WTC11 (cell line): ENCODE measurements at regions not wholly inside any gene's neighbourhood (a gene's known extent, or its start where the extent isn't known, plus 50 kb on each side); places are given as distances from the start of the nearest gene placed in this dataset.

Experiments used
- CREM ChIP-seq: sonication (generic); formaldehyde crosslinking; IDR thresholded peaks from 2 replicates; pipeline ENCODE4 v1.8.1; 2022; ENCODE audit warnings: mild to moderate bottlenecking, missing genetic modification reagents, moderate library complexity
- ELF4 ChIP-seq: sonication (generic); formaldehyde crosslinking; IDR thresholded peaks from 2 replicates; pipeline ENCODE4 v1.8.1; 2022; ENCODE audit warnings: low read depth, mild to moderate bottlenecking, moderate library complexity, missing genetic modification reagents
- IRF2 ChIP-seq: sonication (generic); formaldehyde crosslinking; IDR thresholded peaks from 2 replicates; pipeline ENCODE4 v1.8.0; 2022; ENCODE audit warnings: low read depth, missing genetic modification reagents, borderline replicate concordance
- NFE2L1 ChIP-seq: sonication (generic); formaldehyde crosslinking; IDR thresholded peaks from 2 replicates; pipeline ENCODE4 v1.8.1; 2023; ENCODE audit warnings: missing genetic modification reagents
- TEAD4 ChIP-seq: sonication (generic); formaldehyde crosslinking; IDR thresholded peaks from 2 replicates; pipeline ENCODE4 v1.8.0; 2022; ENCODE audit warnings: mild to moderate bottlenecking, missing genetic modification reagents
- ZNF263 ChIP-seq: sonication (generic); formaldehyde crosslinking; IDR thresholded peaks from 2 replicates; pipeline ENCODE4 v1.8.1; 2022; ENCODE audit warnings: low read depth, mild to moderate bottlenecking, moderate library complexity, missing genetic modification reagents
- TF ChIP-seq, protein P1 (sequence below): fragments of 200-600 bp; IDR thresholded peaks from 2 replicates; pipeline ENCODE4 v1.8.0; 2022; ENCODE audit warnings: antibody characterized with exemption
- TF ChIP-seq, protein P2 (sequence below): sonication (generic); formaldehyde crosslinking; IDR thresholded peaks from 2 replicates; pipeline ENCODE4 v1.8.0; 2022; ENCODE audit warnings: missing genetic modification reagents
- TF ChIP-seq, protein P3 (sequence below): sonication (generic); formaldehyde crosslinking; conservative IDR thresholded peaks from 2 replicates; pipeline ENCODE4 v1.8.1; 2023; ENCODE audit warnings: mild to moderate bottlenecking, low read depth, missing genetic modification reagents, moderate library complexity
- TF ChIP-seq, protein P4 (sequence below): sonication (generic); formaldehyde crosslinking; IDR thresholded peaks from 2 replicates; pipeline ENCODE4 v1.8.0; 2022; ENCODE audit warnings: mild to moderate bottlenecking, missing genetic modification reagents
- TF ChIP-seq, protein P5 (sequence below): sonication (generic); formaldehyde crosslinking; IDR thresholded peaks from 2 replicates; pipeline ENCODE4 v1.8.1; 2022; ENCODE audit warnings: low read depth, missing genetic modification reagents, borderline replicate concordance
- TF ChIP-seq, protein P6 (sequence below): sonication (generic); formaldehyde crosslinking; IDR thresholded peaks from 2 replicates; pipeline ENCODE4 v1.8.1; 2022; ENCODE audit warnings: low read depth, mild to moderate bottlenecking, moderate library complexity, missing genetic modification reagents, borderline replicate concordance
- TF ChIP-seq, protein P7 (sequence below): sonication (generic); formaldehyde crosslinking; IDR thresholded peaks from 2 replicates; pipeline ENCODE4 v1.8.0; 2023; ENCODE audit warnings: missing genetic modification reagents, mild to moderate bottlenecking, borderline replicate concordance

DNA sequence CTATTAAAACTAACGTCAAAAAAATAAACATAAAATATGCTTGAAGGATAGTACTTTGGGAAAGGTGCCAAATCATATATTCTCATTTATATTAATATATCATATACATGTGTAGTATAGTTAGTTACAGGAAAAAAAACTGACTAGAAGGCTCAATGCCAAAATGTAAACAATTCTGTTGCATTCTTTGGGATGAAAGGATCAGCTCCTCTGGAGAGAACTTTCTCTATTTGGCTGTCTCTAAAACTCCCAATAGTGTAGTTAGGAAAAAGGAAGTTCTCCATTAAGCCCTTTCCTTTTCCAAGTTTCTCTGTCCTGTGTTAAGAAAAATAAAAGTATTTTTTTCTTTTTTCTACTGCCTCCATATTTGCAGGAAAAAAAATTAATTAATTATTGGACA is 86.5 kb upstream of the BTN3A2 start:
- TF ChIP-seq, protein P1, sequence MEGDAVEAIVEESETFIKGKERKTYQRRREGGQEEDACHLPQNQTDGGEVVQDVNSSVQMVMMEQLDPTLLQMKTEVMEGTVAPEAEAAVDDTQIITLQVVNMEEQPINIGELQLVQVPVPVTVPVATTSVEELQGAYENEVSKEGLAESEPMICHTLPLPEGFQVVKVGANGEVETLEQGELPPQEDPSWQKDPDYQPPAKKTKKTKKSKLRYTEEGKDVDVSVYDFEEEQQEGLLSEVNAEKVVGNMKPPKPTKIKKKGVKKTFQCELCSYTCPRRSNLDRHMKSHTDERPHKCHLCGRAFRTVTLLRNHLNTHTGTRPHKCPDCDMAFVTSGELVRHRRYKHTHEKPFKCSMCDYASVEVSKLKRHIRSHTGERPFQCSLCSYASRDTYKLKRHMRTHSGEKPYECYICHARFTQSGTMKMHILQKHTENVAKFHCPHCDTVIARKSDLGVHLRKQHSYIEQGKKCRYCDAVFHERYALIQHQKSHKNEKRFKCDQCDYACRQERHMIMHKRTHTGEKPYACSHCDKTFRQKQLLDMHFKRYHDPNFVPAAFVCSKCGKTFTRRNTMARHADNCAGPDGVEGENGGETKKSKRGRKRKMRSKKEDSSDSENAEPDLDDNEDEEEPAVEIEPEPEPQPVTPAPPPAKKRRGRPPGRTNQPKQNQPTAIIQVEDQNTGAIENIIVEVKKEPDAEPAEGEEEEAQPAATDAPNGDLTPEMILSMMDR: no peak
- TF ChIP-seq, protein P2, sequence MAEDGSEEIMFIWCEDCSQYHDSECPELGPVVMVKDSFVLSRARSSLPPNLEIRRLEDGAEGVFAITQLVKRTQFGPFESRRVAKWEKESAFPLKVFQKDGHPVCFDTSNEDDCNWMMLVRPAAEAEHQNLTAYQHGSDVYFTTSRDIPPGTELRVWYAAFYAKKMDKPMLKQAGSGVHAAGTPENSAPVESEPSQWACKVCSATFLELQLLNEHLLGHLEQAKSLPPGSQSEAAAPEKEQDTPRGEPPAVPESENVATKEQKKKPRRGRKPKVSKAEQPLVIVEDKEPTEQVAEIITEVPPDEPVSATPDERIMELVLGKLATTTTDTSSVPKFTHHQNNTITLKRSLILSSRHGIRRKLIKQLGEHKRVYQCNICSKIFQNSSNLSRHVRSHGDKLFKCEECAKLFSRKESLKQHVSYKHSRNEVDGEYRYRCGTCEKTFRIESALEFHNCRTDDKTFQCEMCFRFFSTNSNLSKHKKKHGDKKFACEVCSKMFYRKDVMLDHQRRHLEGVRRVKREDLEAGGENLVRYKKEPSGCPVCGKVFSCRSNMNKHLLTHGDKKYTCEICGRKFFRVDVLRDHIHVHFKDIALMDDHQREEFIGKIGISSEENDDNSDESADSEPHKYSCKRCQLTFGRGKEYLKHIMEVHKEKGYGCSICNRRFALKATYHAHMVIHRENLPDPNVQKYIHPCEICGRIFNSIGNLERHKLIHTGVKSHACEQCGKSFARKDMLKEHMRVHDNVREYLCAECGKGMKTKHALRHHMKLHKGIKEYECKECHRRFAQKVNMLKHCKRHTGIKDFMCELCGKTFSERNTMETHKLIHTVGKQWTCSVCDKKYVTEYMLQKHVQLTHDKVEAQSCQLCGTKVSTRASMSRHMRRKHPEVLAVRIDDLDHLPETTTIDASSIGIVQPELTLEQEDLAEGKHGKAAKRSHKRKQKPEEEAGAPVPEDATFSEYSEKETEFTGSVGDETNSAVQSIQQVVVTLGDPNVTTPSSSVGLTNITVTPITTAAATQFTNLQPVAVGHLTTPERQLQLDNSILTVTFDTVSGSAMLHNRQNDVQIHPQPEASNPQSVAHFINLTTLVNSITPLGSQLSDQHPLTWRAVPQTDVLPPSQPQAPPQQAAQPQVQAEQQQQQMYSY (CRISPR knock-in tag): no peak
- TF ChIP-seq, protein P3, sequence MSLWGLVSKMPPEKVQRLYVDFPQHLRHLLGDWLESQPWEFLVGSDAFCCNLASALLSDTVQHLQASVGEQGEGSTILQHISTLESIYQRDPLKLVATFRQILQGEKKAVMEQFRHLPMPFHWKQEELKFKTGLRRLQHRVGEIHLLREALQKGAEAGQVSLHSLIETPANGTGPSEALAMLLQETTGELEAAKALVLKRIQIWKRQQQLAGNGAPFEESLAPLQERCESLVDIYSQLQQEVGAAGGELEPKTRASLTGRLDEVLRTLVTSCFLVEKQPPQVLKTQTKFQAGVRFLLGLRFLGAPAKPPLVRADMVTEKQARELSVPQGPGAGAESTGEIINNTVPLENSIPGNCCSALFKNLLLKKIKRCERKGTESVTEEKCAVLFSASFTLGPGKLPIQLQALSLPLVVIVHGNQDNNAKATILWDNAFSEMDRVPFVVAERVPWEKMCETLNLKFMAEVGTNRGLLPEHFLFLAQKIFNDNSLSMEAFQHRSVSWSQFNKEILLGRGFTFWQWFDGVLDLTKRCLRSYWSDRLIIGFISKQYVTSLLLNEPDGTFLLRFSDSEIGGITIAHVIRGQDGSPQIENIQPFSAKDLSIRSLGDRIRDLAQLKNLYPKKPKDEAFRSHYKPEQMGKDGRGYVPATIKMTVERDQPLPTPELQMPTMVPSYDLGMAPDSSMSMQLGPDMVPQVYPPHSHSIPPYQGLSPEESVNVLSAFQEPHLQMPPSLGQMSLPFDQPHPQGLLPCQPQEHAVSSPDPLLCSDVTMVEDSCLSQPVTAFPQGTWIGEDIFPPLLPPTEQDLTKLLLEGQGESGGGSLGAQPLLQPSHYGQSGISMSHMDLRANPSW: no peak
- TF ChIP-seq, protein P4, sequence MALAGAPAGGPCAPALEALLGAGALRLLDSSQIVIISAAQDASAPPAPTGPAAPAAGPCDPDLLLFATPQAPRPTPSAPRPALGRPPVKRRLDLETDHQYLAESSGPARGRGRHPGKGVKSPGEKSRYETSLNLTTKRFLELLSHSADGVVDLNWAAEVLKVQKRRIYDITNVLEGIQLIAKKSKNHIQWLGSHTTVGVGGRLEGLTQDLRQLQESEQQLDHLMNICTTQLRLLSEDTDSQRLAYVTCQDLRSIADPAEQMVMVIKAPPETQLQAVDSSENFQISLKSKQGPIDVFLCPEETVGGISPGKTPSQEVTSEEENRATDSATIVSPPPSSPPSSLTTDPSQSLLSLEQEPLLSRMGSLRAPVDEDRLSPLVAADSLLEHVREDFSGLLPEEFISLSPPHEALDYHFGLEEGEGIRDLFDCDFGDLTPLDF (CRISPR knock-in tag): no peak
- TF ChIP-seq, protein P5, sequence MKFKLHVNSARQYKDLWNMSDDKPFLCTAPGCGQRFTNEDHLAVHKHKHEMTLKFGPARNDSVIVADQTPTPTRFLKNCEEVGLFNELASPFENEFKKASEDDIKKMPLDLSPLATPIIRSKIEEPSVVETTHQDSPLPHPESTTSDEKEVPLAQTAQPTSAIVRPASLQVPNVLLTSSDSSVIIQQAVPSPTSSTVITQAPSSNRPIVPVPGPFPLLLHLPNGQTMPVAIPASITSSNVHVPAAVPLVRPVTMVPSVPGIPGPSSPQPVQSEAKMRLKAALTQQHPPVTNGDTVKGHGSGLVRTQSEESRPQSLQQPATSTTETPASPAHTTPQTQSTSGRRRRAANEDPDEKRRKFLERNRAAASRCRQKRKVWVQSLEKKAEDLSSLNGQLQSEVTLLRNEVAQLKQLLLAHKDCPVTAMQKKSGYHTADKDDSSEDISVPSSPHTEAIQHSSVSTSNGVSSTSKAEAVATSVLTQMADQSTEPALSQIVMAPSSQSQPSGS (CRISPR knock-in tag): no peak
- no peak for TF ChIP-seq IRF2 (CRISPR knock-in tag)
- TF ChIP-seq ELF4 (CRISPR knock-in tag): no peak
- no peak for TF ChIP-seq CREM (CRISPR knock-in tag)
- no peak for TF ChIP-seq NFE2L1 (CRISPR knock-in tag)
- no peak for TF ChIP-seq TEAD4 (CRISPR knock-in tag)
- no peak for TF ChIP-seq ZNF263 (CRISPR knock-in tag)
- TF ChIP-seq, protein P6, sequence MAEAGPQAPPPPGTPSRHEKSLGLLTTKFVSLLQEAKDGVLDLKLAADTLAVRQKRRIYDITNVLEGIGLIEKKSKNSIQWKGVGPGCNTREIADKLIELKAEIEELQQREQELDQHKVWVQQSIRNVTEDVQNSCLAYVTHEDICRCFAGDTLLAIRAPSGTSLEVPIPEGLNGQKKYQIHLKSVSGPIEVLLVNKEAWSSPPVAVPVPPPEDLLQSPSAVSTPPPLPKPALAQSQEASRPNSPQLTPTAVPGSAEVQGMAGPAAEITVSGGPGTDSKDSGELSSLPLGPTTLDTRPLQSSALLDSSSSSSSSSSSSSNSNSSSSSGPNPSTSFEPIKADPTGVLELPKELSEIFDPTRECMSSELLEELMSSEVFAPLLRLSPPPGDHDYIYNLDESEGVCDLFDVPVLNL (CRISPR knock-in tag): no peak
- TF ChIP-seq, protein P7, sequence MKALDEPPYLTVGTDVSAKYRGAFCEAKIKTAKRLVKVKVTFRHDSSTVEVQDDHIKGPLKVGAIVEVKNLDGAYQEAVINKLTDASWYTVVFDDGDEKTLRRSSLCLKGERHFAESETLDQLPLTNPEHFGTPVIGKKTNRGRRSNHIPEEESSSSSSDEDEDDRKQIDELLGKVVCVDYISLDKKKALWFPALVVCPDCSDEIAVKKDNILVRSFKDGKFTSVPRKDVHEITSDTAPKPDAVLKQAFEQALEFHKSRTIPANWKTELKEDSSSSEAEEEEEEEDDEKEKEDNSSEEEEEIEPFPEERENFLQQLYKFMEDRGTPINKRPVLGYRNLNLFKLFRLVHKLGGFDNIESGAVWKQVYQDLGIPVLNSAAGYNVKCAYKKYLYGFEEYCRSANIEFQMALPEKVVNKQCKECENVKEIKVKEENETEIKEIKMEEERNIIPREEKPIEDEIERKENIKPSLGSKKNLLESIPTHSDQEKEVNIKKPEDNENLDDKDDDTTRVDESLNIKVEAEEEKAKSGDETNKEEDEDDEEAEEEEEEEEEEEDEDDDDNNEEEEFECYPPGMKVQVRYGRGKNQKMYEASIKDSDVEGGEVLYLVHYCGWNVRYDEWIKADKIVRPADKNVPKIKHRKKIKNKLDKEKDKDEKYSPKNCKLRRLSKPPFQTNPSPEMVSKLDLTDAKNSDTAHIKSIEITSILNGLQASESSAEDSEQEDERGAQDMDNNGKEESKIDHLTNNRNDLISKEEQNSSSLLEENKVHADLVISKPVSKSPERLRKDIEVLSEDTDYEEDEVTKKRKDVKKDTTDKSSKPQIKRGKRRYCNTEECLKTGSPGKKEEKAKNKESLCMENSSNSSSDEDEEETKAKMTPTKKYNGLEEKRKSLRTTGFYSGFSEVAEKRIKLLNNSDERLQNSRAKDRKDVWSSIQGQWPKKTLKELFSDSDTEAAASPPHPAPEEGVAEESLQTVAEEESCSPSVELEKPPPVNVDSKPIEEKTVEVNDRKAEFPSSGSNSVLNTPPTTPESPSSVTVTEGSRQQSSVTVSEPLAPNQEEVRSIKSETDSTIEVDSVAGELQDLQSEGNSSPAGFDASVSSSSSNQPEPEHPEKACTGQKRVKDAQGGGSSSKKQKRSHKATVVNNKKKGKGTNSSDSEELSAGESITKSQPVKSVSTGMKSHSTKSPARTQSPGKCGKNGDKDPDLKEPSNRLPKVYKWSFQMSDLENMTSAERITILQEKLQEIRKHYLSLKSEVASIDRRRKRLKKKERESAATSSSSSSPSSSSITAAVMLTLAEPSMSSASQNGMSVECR (CRISPR knock-in tag): no peak
